ENCODE measurements at regions not wholly inside any gene's neighbourhood (a gene's known extent, or its start where the extent isn't known, plus 50 kb on each side); places are given as distances from the start of the nearest gene placed in this dataset.

DNA sequence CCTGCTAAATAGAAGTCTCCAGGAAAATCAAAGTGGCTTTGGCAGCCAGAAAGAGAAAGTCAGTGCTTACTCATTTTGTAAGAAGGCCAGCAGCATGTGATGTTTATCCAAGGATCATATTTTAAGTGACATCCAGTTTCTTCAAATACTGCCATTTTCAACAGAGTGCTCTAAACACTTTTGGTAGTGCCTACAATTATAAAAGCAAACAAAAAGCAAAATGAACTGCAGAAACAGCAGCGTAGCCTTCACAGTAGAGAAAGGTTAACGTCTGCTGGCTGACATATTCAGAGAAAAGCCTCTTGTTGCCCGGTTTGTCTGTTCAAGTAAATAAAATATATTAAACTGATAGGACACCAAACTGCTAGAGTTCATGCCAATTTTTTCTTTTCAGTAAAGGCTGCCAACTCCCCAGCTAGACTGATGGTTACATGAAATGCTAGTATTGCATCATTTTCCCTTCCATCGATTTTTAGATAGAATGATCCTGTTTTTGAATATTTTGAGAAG is 705.7 kb upstream of the SLC35B3 start:
- Mint-ChIP-seq H3K9me3 (peaks cover 4% of the 10 kb centered on the region in 2 experiments), H3K27ac (no peak overlapping the region), H3K4me3 (no peak overlapping the region), H3K4me1 (peaks cover 7% of the 10 kb centered on the region in 2 experiments), H3K36me3 (ENCODE audit: insufficient read depth in 1 of 3, low read depth in 3 of 3) (peaks cover 3 to 5% (median 3%) of the 10 kb centered on the region in 3 experiments; a peak in 4 of 7 replicates), H3K27me3 (ENCODE audit: low read depth) (no peaks in the 10 kb centered on the region; the same call in 1 of the 2 replicates)
- H3K27ac ChIP-seq (ENCODE audit: insufficient read length, low read depth, low read length): no peak overlapping the region
- no peak for DNase-seq
- no peak overlapping the region for H2BK12ac ChIP-seq (ENCODE audit: insufficient read length, low read depth, low read length)
- no peak overlapping the region for H3K4me2 ChIP-seq (ENCODE audit: insufficient read depth, insufficient read length, low read length)
- no peaks in the 10 kb centered on the region for H3K23me2 ChIP-seq (ENCODE audit: insufficient read length, low read depth, low read length, poor library complexity, severe bottlenecking)
- no peak overlapping the region for H2AFZ ChIP-seq (ENCODE audit: low read length)
- H3K9ac ChIP-seq (ENCODE audit: extremely low read depth, insufficient read length, low read length): no peak overlapping the region
- H2BK5ac ChIP-seq (ENCODE audit: insufficient read length, low read length): no peak overlapping the region
- H3K14ac ChIP-seq (ENCODE audit: insufficient read depth, low read length): no peak overlapping the region
- H4K91ac ChIP-seq (ENCODE audit: insufficient read length, low read depth, low read length): no peak overlapping the region
- H3K4me1 ChIP-seq (ENCODE audit: insufficient read depth, low read length): no peaks in the 10 kb centered on the region
- WGBS (ENCODE audit: extremely low coverage, insufficient read length, low lambda C conversion rate): no CpG with 5 or more reads among the region's 4 CpGs
- no peak overlapping the region for H3K4ac ChIP-seq (ENCODE audit: low read depth, low read length)
- H2BK15ac ChIP-seq (ENCODE audit: low read depth, low read length): no peak overlapping the region
- no peak overlapping the region for H4K5ac ChIP-seq (ENCODE audit: insufficient read length, low read depth, low read length)
- no peak overlapping the region for H3T11ph ChIP-seq (ENCODE audit: low read length)
- no peaks in the 10 kb centered on the region for H4K20me1 ChIP-seq (ENCODE audit: control insufficient read depth, insufficient read depth, insufficient read length)
- H3K23ac ChIP-seq (ENCODE audit: insufficient read length, low read depth, low read length): no peak overlapping the region
- H3K27me3 ChIP-seq (ENCODE audit: insufficient read depth, low read length): no peaks in the 10 kb centered on the region
- no peak overlapping the region for H2BK20ac ChIP-seq (ENCODE audit: low read depth, low read length, poor library complexity, severe bottlenecking)
- H4K8ac ChIP-seq (replicated peaks; ENCODE audit: insufficient read length, low read depth, low read length): no peak overlapping the region
- no peaks in the 10 kb centered on the region for H3K79me2 ChIP-seq (ENCODE audit: insufficient read depth, low read length)
- H2AK5ac ChIP-seq (ENCODE audit: insufficient read length, low read length): no peak overlapping the region
- H3K79me1 ChIP-seq (ENCODE audit: insufficient read depth, low read depth, low read length, poor library complexity, severe bottlenecking): no peaks in the 10 kb centered on the region
- H2BK120ac ChIP-seq (ENCODE audit: low read depth, low read length, poor library complexity, severe bottlenecking): no peak overlapping the region
- H3K56ac ChIP-seq (ENCODE audit: insufficient read length, low read depth, low read length): no peak overlapping the region
- no peaks in the 10 kb centered on the region for H3K9me3 ChIP-seq (ENCODE audit: control insufficient read depth, low read depth, low read length)
- no peak overlapping the region for H3K18ac ChIP-seq (ENCODE audit: insufficient read length, low read depth, low read length)
- TF ChIP-seq, protein P1, sequence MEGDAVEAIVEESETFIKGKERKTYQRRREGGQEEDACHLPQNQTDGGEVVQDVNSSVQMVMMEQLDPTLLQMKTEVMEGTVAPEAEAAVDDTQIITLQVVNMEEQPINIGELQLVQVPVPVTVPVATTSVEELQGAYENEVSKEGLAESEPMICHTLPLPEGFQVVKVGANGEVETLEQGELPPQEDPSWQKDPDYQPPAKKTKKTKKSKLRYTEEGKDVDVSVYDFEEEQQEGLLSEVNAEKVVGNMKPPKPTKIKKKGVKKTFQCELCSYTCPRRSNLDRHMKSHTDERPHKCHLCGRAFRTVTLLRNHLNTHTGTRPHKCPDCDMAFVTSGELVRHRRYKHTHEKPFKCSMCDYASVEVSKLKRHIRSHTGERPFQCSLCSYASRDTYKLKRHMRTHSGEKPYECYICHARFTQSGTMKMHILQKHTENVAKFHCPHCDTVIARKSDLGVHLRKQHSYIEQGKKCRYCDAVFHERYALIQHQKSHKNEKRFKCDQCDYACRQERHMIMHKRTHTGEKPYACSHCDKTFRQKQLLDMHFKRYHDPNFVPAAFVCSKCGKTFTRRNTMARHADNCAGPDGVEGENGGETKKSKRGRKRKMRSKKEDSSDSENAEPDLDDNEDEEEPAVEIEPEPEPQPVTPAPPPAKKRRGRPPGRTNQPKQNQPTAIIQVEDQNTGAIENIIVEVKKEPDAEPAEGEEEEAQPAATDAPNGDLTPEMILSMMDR (conservative IDR thresholded peaks at IDR 0.05): no peak

Data from H9 (cell line).